MG63 (cell line): ENCODE measurements at regions not wholly inside any gene's neighbourhood (a gene's known extent, or its start where the extent isn't known, plus 50 kb on each side); places are given as distances from the start of the nearest gene placed in this dataset.
"Not testable (repeated sequence)": the region's sequence is repeated elsewhere in the genome, so short reads cannot be mapped to it uniquely, and the experiment has no call there.

Experiments
- DNase-seq: peaks from one replicate; pipeline ENCODE4 v3.0.0-alpha.2; 2020
- H3K27me3 ChIP-seq: fragments of 250-450 bp; sonication (Bioruptor Pico); 2 replicates; pipeline ENCODE4 v1.5.1; 2020; ENCODE audit warnings: mild to moderate bottlenecking, moderate library complexity
- H3K36me3 ChIP-seq: fragments of 250-450 bp; sonication (Bioruptor Pico); 2 replicates; pipeline ENCODE4 v1.5.1; 2020; ENCODE audit warnings: mild to moderate bottlenecking, moderate library complexity
- H3K4me3 ChIP-seq: fragments of 250-450 bp; sonication (Bioruptor Pico); 2 replicates; pipeline ENCODE4 v1.5.1; 2020; ENCODE audit warnings: mild to moderate bottlenecking, moderate library complexity
- H3K9me3 ChIP-seq: fragments of 250-450 bp; sonication (Bioruptor Pico); 2 replicates; pipeline ENCODE4 v1.5.1; 2020; ENCODE audit warnings: mild to moderate bottlenecking, moderate library complexity

- not testable (repeated sequence) for H3K27me3 ChIP-seq, H3K9me3 ChIP-seq, H3K4me3 ChIP-seq, H3K36me3 ChIP-seq, DNase-seq
These were observed 902.1 kb downstream of the UQCRFS1 start for GRCh38 chr19:28310829-28311228.

GRCh38 chr19:28309070-28309469 lies 903.9 kb downstream of the UQCRFS1 start:
- no peak for DNase-seq
- Histone ChIP-seq H3K27me3 (no peaks in the 10 kb centered on the region), H3K4me3 (no peak overlapping the region), H3K9me3 (no peaks in the 10 kb centered on the region; the same call in 1 of the 2 replicates), H3K36me3 (no peaks in the 10 kb centered on the region)

GRCh38 chr19:28307963-28308362 lies 905.0 kb downstream of the UQCRFS1 start:
- no peak for DNase-seq
- H3K9me3 ChIP-seq: no peaks in the 10 kb centered on the region; the same call in 1 of the 2 replicates

GRCh38 chr19:28307487-28307886 lies 905.5 kb downstream of the UQCRFS1 start:
- Histone ChIP-seq H3K36me3 (no peaks in the 10 kb centered on the region), H3K4me3 (no peak overlapping the region), H3K27me3 (no peaks in the 10 kb centered on the region), H3K9me3 (no peaks in the 10 kb centered on the region; the same call in 1 of the 2 replicates)
- DNase-seq: no peak

More at GRCh38 chr19:28307963-28308362, 905.0 kb downstream of the UQCRFS1 start:
- Histone ChIP-seq H3K36me3 (no peaks in the 10 kb centered on the region), H3K4me3 (no peak overlapping the region), H3K27me3 (no peaks in the 10 kb centered on the region)

GRCh38 chr19:28305513-28305912 lies 907.4 kb downstream of the UQCRFS1 start:
- no peak overlapping the region for H3K4me3 ChIP-seq
- H3K9me3 ChIP-seq: no peaks in the 10 kb centered on the region
- no peaks in the 10 kb centered on the region for H3K36me3 ChIP-seq
- H3K27me3 ChIP-seq: no peaks in the 10 kb centered on the region
- DNase-seq: no peak

- H3K27me3 ChIP-seq: no peaks in the 10 kb centered on the region
- DNase-seq: no peak
- H3K36me3 ChIP-seq: no peaks in the 10 kb centered on the region
- H3K4me3 ChIP-seq: no peak overlapping the region
- no peaks in the 10 kb centered on the region for H3K9me3 ChIP-seq
These were observed 909.4 kb downstream of the UQCRFS1 start for GRCh38 chr19:28303502-28303901.

GRCh38 chr19:28301961-28302360 lies 911.0 kb downstream of the UQCRFS1 start:
- Histone ChIP-seq H3K27me3 (no peaks in the 10 kb centered on the region), H3K36me3 (no peaks in the 10 kb centered on the region), H3K9me3 (no peaks in the 10 kb centered on the region), H3K4me3 (no peak overlapping the region)
- DNase-seq: no peak

GRCh38 chr19:28301463-28301862 lies 911.5 kb downstream of the UQCRFS1 start:
- Histone ChIP-seq H3K9me3 (no peaks in the 10 kb centered on the region), H3K36me3 (no peaks in the 10 kb centered on the region), H3K4me3 (no peak overlapping the region), H3K27me3 (no peaks in the 10 kb centered on the region)
- no peak for DNase-seq

- H3K4me3 ChIP-seq: no peak overlapping the region
- no peaks in the 10 kb centered on the region for H3K36me3 ChIP-seq
- H3K9me3 ChIP-seq: no peaks in the 10 kb centered on the region
- H3K27me3 ChIP-seq: no peaks in the 10 kb centered on the region; the same call in 1 of the 2 replicates
- no peak for DNase-seq
These were observed 913.3 kb downstream of the UQCRFS1 start for GRCh38 chr19:28299649-28300048.

- H3K27me3 ChIP-seq: no peaks in the 10 kb centered on the region; the same call in 1 of the 2 replicates
- no peaks in the 10 kb centered on the region for H3K9me3 ChIP-seq
- no peak for DNase-seq
- no peaks in the 10 kb centered on the region for H3K36me3 ChIP-seq
- no peak overlapping the region for H3K4me3 ChIP-seq
These were observed 915.3 kb downstream of the UQCRFS1 start for GRCh38 chr19:28297586-28298157.

GRCh38 chr19:28297036-28297435 lies 915.9 kb downstream of the UQCRFS1 start:
- Histone ChIP-seq H3K27me3 (no peaks in the 10 kb centered on the region; the same call in 1 of the 2 replicates), H3K9me3 (no peaks in the 10 kb centered on the region), H3K4me3 (no peak overlapping the region), H3K36me3 (no peaks in the 10 kb centered on the region)
- DNase-seq: no peak

- Histone ChIP-seq H3K4me3 (no peak overlapping the region), H3K27me3 (no peaks in the 10 kb centered on the region; the same call in 1 of the 2 replicates), H3K9me3 (no peaks in the 10 kb centered on the region), H3K36me3 (no peaks in the 10 kb centered on the region)
- DNase-seq: peak; percentile 35
These were observed 916.4 kb downstream of the UQCRFS1 start for GRCh38 chr19:28296506-28296905.

GRCh38 chr19:28294975-28295374 lies 918.0 kb downstream of the UQCRFS1 start:
- not testable (repeated sequence) for H3K36me3 ChIP-seq, H3K9me3 ChIP-seq, H3K4me3 ChIP-seq, H3K27me3 ChIP-seq, DNase-seq

GRCh38 chr19:28294395-28294794 lies 918.6 kb downstream of the UQCRFS1 start:
- peak; percentile 61 for DNase-seq
- Histone ChIP-seq H3K4me3 (no peak overlapping the region), H3K9me3 (no peaks in the 10 kb centered on the region), H3K36me3 (no peaks in the 10 kb centered on the region), H3K27me3 (no peaks in the 10 kb centered on the region; the same call in 1 of the 2 replicates)

- DNase-seq: no peak
- Histone ChIP-seq H3K27me3 (no peaks in the 10 kb centered on the region; the same call in 1 of the 2 replicates), H3K9me3 (no peaks in the 10 kb centered on the region), H3K36me3 (no peaks in the 10 kb centered on the region), H3K4me3 (no peak overlapping the region)
These were observed 919.3 kb downstream of the UQCRFS1 start for GRCh38 chr19:28293685-28294084.

GRCh38 chr19:28292822-28293500 lies 920.0 kb downstream of the UQCRFS1 start:
- Histone ChIP-seq H3K27me3 (no peaks in the 10 kb centered on the region; the same call in 1 of the 2 replicates), H3K9me3 (no peaks in the 10 kb centered on the region), H3K4me3 (no peak overlapping the region), H3K36me3 (no peaks in the 10 kb centered on the region)
- DNase-seq: no peak

- DNase-seq: no peak
- Histone ChIP-seq H3K36me3 (no peaks in the 10 kb centered on the region), H3K27me3 (no peaks in the 10 kb centered on the region; the same call in 1 of the 2 replicates), H3K4me3 (no peak overlapping the region), H3K9me3 (no peaks in the 10 kb centered on the region)
These were observed 921.1 kb downstream of the UQCRFS1 start for GRCh38 chr19:28291874-28292273.
